HEK293 (cell line): ENCODE measurements at regions not wholly inside any gene's neighbourhood (a gene's known extent, or its start where the extent isn't known, plus 50 kb on each side); places are given as distances from the start of the nearest gene placed in this dataset.

Experiments
- CTCF ChIA-PET: fragments of 350-600 bp; formaldehyde crosslinking; extraction: SDS; loops from one replicate; lab custom pipeline; 2021; ENCODE audit warnings: antibody characterized with exemption; lab: Yijun Ruan, JAX
- POLR2A ChIA-PET: fragments of 300-600 bp; formaldehyde crosslinking; extraction: SDS; loops from one replicate; lab custom pipeline; 2020; ENCODE audit warnings: antibody characterized with exemption, inconsistent platforms; lab: Yijun Ruan, JAX
- H3K27ac ChIP-seq: fragments of 200-500 bp; sonication (Bioruptor generic); 2 replicates; pipeline ENCODE4 v1.5.1; 2014; ENCODE audit warnings: low read depth, low read length, control low read depth, inconsistent platforms; ENCODE audit errors: extremely low read depth
- H3K36me3 ChIP-seq, 2 experiments: fragments of 200-500 bp in 1 of 2; sonication (Bioruptor generic) in 1 of 2; 1 replicate in 1 of 2; 2 replicates in 1 of 2; pipeline ENCODE4 v1.5.1; 2014 to 2017; ENCODE audit warnings: inconsistent platforms in 2 of 2, low read length in 2 of 2; ENCODE audit not compliant: control insufficient read depth in 2 of 2, insufficient read depth in 1 of 2
- H3K4me1 ChIP-seq: fragments of 200-500 bp; sonication (Bioruptor generic); 2 replicates; pipeline ENCODE4 v1.5.1; 2014; ENCODE audit warnings: mild to moderate bottlenecking, low read length, inconsistent platforms; ENCODE audit not compliant: control insufficient read depth, insufficient read depth
- H3K4me3 ChIP-seq: 2 replicates; pipeline ENCODE4 v1.5.1; 2011; ENCODE audit warnings: low read depth, mild to moderate bottlenecking, control low read depth, low read length, moderate library complexity
- H3K9me3 ChIP-seq: fragments of 200-500 bp; sonication (Bioruptor generic); 2 replicates; pipeline ENCODE4 v1.5.1; 2014; ENCODE audit warnings: low read depth, low read length, inconsistent platforms; ENCODE audit not compliant: control insufficient read depth, insufficient read depth
- INSM2 ChIP-seq: fragments of 450-650 bp; formaldehyde crosslinking; IDR thresholded peaks from 2 replicates; pipeline ENCODE4 v1.5.1; 2016; ENCODE audit warnings: missing biosample characterization, missing genetic modification characterization
- KLF9 ChIP-seq: fragments of 450-650 bp; formaldehyde crosslinking; IDR thresholded peaks from 2 replicates; pipeline ENCODE4 v1.5.1; 2016; ENCODE audit warnings: missing biosample characterization, missing genetic modification characterization, low read depth
- MEIS1 ChIP-seq: sonication (generic); formaldehyde crosslinking; IDR thresholded peaks from 2 replicates; pipeline ENCODE4 v1.8.1; 2022; ENCODE audit warnings: missing genetic modification reagents, mild to moderate bottlenecking, borderline replicate concordance
- MYNN ChIP-seq: fragments of 450-650 bp; formaldehyde crosslinking; IDR thresholded peaks from 2 replicates; pipeline ENCODE4 v1.5.1; 2016; ENCODE audit warnings: missing biosample characterization, missing genetic modification characterization, borderline replicate concordance
- SCRT1 ChIP-seq: fragments of 450-650 bp; formaldehyde crosslinking; IDR thresholded peaks from 2 replicates; pipeline ENCODE4 v1.5.1; 2016; ENCODE audit warnings: missing biosample characterization, missing genetic modification characterization, borderline replicate concordance
- SCRT2 ChIP-seq: fragments of 450-650 bp; formaldehyde crosslinking; IDR thresholded peaks from 2 replicates; pipeline ENCODE4 v1.5.1; 2016; ENCODE audit warnings: missing biosample characterization, missing genetic modification characterization
- SP2 ChIP-seq: fragments of 450-650 bp; formaldehyde crosslinking; IDR thresholded peaks from 2 replicates; pipeline ENCODE4 v1.5.1; 2016; ENCODE audit warnings: missing biosample characterization, missing genetic modification characterization
- YY2 ChIP-seq: fragments of 450-650 bp; formaldehyde crosslinking; IDR thresholded peaks from 2 replicates; pipeline ENCODE4 v1.5.1; 2016; ENCODE audit warnings: missing biosample characterization, missing genetic modification characterization
- ZBTB7A ChIP-seq: fragments of 450-650 bp; formaldehyde crosslinking; IDR thresholded peaks from 2 replicates; pipeline ENCODE4 v1.5.1; 2016; ENCODE audit warnings: low read depth, missing biosample characterization, missing genetic modification characterization
- ZFP3 ChIP-seq: fragments of 450-650 bp; formaldehyde crosslinking; IDR thresholded peaks from 2 replicates; pipeline ENCODE4 v1.5.1; 2016; ENCODE audit warnings: low read depth, missing biosample characterization, missing genetic modification characterization
- ZFP41 ChIP-seq: fragments of 450-650 bp; formaldehyde crosslinking; IDR thresholded peaks from 2 replicates; pipeline ENCODE4 v1.5.1; 2016; ENCODE audit warnings: missing biosample characterization, missing genetic modification characterization, borderline replicate concordance
- ZNF121 ChIP-seq: fragments of 450-650 bp; formaldehyde crosslinking; IDR thresholded peaks from 2 replicates; pipeline ENCODE4 v1.5.1; 2016; ENCODE audit warnings: missing biosample characterization, missing genetic modification characterization
- ZNF175 ChIP-seq: fragments of 450-650 bp; formaldehyde crosslinking; IDR thresholded peaks from 2 replicates; pipeline ENCODE4 v1.5.1; 2016; ENCODE audit warnings: missing biosample characterization, missing genetic modification characterization
- ZNF18 ChIP-seq: fragments of 450-650 bp; formaldehyde crosslinking; IDR thresholded peaks from 2 replicates; pipeline ENCODE4 v1.5.1; 2016; ENCODE audit warnings: missing biosample characterization, missing genetic modification characterization
- ZNF23 ChIP-seq: fragments of 450-650 bp; formaldehyde crosslinking; IDR thresholded peaks from 2 replicates; pipeline ENCODE4 v1.5.1; 2016; ENCODE audit warnings: missing biosample characterization, missing genetic modification characterization, borderline replicate concordance
- ZNF302 ChIP-seq: fragments of 450-650 bp; formaldehyde crosslinking; IDR thresholded peaks from 2 replicates; pipeline ENCODE4 v1.5.1; 2016; ENCODE audit warnings: missing biosample characterization, missing genetic modification characterization, low read depth
- ZNF311 ChIP-seq: fragments of 450-650 bp; formaldehyde crosslinking; IDR thresholded peaks from 2 replicates; pipeline ENCODE4 v1.5.1; 2017; ENCODE audit warnings: missing biosample characterization, missing genetic modification characterization, borderline replicate concordance
- ZNF341 ChIP-seq: fragments of 450-650 bp; formaldehyde crosslinking; IDR thresholded peaks from 2 replicates; pipeline ENCODE4; 2016; ENCODE audit warnings: low read depth, missing biosample characterization, missing genetic modification characterization
- ZNF416 ChIP-seq: fragments of 450-650 bp; formaldehyde crosslinking; IDR thresholded peaks from 2 replicates; pipeline ENCODE4 v1.5.1; 2016; ENCODE audit warnings: missing biosample characterization, missing genetic modification characterization
- ZNF426 ChIP-seq: fragments of 450-650 bp; formaldehyde crosslinking; IDR thresholded peaks from 2 replicates; pipeline ENCODE4 v1.5.1; 2017; ENCODE audit warnings: missing biosample characterization, missing genetic modification characterization, mild to moderate bottlenecking, inconsistent platforms, moderate library complexity
- ZNF488 ChIP-seq: fragments of 450-650 bp; formaldehyde crosslinking; IDR thresholded peaks from 2 replicates; pipeline ENCODE4 v1.5.1; 2016; ENCODE audit warnings: missing biosample characterization, missing genetic modification characterization
- ZNF513 ChIP-seq: fragments of 450-650 bp; IDR thresholded peaks from 2 replicates; pipeline ENCODE4 v1.5.1; 2018; ENCODE audit warnings: missing biosample characterization, missing genetic modification characterization
- ZNF580 ChIP-seq: fragments of 450-650 bp; formaldehyde crosslinking; IDR thresholded peaks from 2 replicates; pipeline ENCODE4 v1.5.1; 2016; ENCODE audit warnings: missing biosample characterization, missing genetic modification characterization
- ZNF585B ChIP-seq: fragments of 450-650 bp; formaldehyde crosslinking; IDR thresholded peaks from 2 replicates; pipeline ENCODE4 v1.5.1; 2016; ENCODE audit warnings: missing biosample characterization, missing genetic modification characterization
- ZNF645 ChIP-seq: fragments of 450-650 bp; formaldehyde crosslinking; IDR thresholded peaks from 2 replicates; pipeline ENCODE4; 2016; ENCODE audit warnings: missing biosample characterization, missing genetic modification characterization
- ZNF677 ChIP-seq: fragments of 450-650 bp; IDR thresholded peaks from 2 replicates; pipeline ENCODE4 v1.5.0; 2018; ENCODE audit warnings: missing biosample characterization, mild to moderate bottlenecking, missing genetic modification characterization, moderate library complexity
- ZSCAN5A ChIP-seq: fragments of 450-650 bp; formaldehyde crosslinking; IDR thresholded peaks from 2 replicates; pipeline ENCODE4 v1.5.1; 2016; ENCODE audit warnings: missing biosample characterization, missing genetic modification characterization

GRCh38 chr17:63178530-63178929 lies 212.5 kb downstream of the TANC2 start:
- CTCF ChIA-PET, result interaction anchor here (0.6 to 0.8 kb wide), 2 partner anchors 12 to 142 kb away, joined by 3 to 4 read pairs; no protein-coding TSS in a partner anchor
- H3K4me3 ChIP-seq, result no peak overlapping the region
- H3K27ac ChIP-seq, result no peak overlapping the region
- TF ChIP-seq ZNF677 (tag by site-specific recombination) (no peak), ZNF416 (no peak), ZNF513 (tag by site-specific recombination) (no peak), ZNF645 (tag by site-specific recombination) (no peak), ZFP3 (tag by site-specific recombination) (no peak), ZNF488 (tag by site-specific recombination) (no peak), ZNF426 (tag by site-specific recombination) (no peak), ZNF585B (tag by site-specific recombination) (no peak), ZNF121 (tag by site-specific recombination) (no peak), ZNF18 (tag by site-specific recombination) (no peak), YY2 (no peak), KLF9 (tag by site-specific recombination) (no peak), ZBTB7A (tag by site-specific recombination) (no peak), SCRT1 (no peak), ZNF580 (tag by site-specific recombination) (no peak), ZSCAN5A (tag by site-specific recombination) (no peak), ZNF311 (no peak), SP2 (tag by site-specific recombination) (no peak), MEIS1 (CRISPR knock-in tag) (no peak)
- H3K4me1 ChIP-seq, result no peaks in the 10 kb centered on the region
- no peaks in the 10 kb centered on the region for H3K36me3 ChIP-seq
- POLR2A ChIA-PET, result no interaction called here
- H3K9me3 ChIP-seq, result no peaks in the 10 kb centered on the region

GRCh38 chr17:63181856-63182255 lies 215.8 kb downstream of the TANC2 start:
- Histone ChIP-seq H3K4me3 (no peak overlapping the region), H3K4me1 (no peaks in the 10 kb centered on the region), H3K27ac (no peak overlapping the region), H3K36me3 (no peaks in the 10 kb centered on the region), H3K9me3 (no peaks in the 10 kb centered on the region)
- POLR2A ChIA-PET, result no interaction called here
- CTCF ChIA-PET, result no interaction called here
- no peak for TF ChIP-seq SCRT2 (tag by site-specific recombination)
- TF ChIP-seq ZNF23 (tag by site-specific recombination), result no peak
- no peak for TF ChIP-seq INSM2 (tag by site-specific recombination)
- no peak for TF ChIP-seq MYNN (tag by site-specific recombination)
- no peak for TF ChIP-seq YY2
- TF ChIP-seq ZNF302 (tag by site-specific recombination), result no peak
- no peak for TF ChIP-seq ZNF175 (tag by site-specific recombination)
- TF ChIP-seq ZFP41 (tag by site-specific recombination), result no peak
- TF ChIP-seq ZNF341, result no peak
